ENCODE measurements at regions not wholly inside any gene's neighbourhood (a gene's known extent, or its start where the extent isn't known, plus 50 kb on each side); places are given as distances from the start of the nearest gene placed in this dataset.
"Not testable (repeated sequence)": the region's sequence is repeated elsewhere in the genome, so short reads cannot be mapped to it uniquely, and the experiment has no call there.

GRCh38 chr10:94116848-94117247 is 123.1 kb downstream of the PLCE1 start:
- Mint-ChIP-seq H3K27me3 (no peaks in the 10 kb centered on the region), H3K27ac (no peak overlapping the region), H3K4me1 (ENCODE audit: low read depth) (no peaks in the 10 kb centered on the region), H3K36me3 (ENCODE audit: insufficient read depth) (peaks cover 6% of the 10 kb centered on the region), H3K4me3 (ENCODE audit: low read depth) (no peak overlapping the region), H3K9me3 (ENCODE audit: low read depth) (peaks cover 6% of the 10 kb centered on the region)
- no peak for DNase-seq (ENCODE audit: low spot score, unreplicated experiment)
- no peak for TF ChIP-seq CTCF (IDR thresholded peaks at IDR 0.05; ENCODE audit: unreplicated experiment)

- H3K4me3 Mint-ChIP-seq (ENCODE audit: low read depth): no peak overlapping the region
- H3K27me3 Mint-ChIP-seq: no peaks in the 10 kb centered on the region
- H3K4me1 Mint-ChIP-seq (ENCODE audit: low read depth): peaks cover 20% of the 10 kb centered on the region
- H3K27ac Mint-ChIP-seq: no peak overlapping the region
- no peak for TF ChIP-seq CTCF (IDR thresholded peaks at IDR 0.05; ENCODE audit: unreplicated experiment)
- DNase-seq (ENCODE audit: low spot score, unreplicated experiment): no peak
- peaks cover 6% of the 10 kb centered on the region for H3K9me3 Mint-ChIP-seq (ENCODE audit: low read depth)
- peaks cover 2% of the 10 kb centered on the region for H3K36me3 Mint-ChIP-seq (ENCODE audit: insufficient read depth)
These were observed 128.5 kb downstream of the PLCE1 start for GRCh38 chr10:94122211-94122610.

DNA sequence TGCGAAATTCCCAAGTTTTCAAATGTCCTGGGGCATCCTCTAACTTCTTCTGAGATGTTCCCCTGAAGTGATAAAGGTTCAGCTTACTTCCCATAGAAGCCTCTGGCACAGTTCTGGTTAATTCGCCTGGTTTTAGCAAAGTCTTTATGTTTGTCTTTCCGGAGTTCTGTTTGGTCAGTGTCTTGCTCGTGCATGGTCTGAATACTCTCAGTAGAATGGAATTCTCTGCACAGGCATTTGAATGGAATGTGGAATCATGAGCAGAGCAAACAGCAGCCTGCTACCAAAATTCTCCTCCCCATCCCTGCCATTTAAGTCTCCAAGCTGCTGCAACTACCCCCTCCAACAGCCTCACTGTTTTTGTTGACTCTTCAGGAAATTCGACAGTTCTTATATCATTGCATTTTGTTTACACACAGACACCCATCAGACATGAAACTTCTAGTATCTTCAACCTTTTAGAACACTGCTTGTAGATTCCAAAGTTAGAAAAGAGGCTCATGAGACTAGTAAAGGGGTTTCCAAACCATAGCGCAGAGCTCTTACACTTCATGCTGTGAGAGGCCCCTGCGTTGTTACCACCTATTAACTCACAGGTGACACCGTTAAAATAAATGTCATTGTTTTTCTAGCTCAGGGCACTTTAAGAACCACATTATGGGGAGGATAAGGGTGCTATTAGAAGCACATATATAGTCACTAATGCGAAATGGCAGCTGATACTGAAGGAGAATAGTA is 129.7 kb downstream of the PLCE1 start:
- H3K36me3 Mint-ChIP-seq (ENCODE audit: insufficient read depth): peaks cover 2% of the 10 kb centered on the region
- peak overlapping the region; percentile 3 for H3K4me3 Mint-ChIP-seq (ENCODE audit: low read depth)
- H3K27ac Mint-ChIP-seq: peak overlapping the region; percentile 97
- peaks cover 20% of the 10 kb centered on the region for H3K4me1 Mint-ChIP-seq (ENCODE audit: low read depth)
- TF ChIP-seq CTCF (IDR thresholded peaks at IDR 0.05; ENCODE audit: unreplicated experiment): no peak
- no peaks in the 10 kb centered on the region for H3K27me3 Mint-ChIP-seq
- DNase-seq (ENCODE audit: low spot score, unreplicated experiment): no peak
- H3K9me3 Mint-ChIP-seq (ENCODE audit: low read depth): peaks cover 4% of the 10 kb centered on the region

DNA sequence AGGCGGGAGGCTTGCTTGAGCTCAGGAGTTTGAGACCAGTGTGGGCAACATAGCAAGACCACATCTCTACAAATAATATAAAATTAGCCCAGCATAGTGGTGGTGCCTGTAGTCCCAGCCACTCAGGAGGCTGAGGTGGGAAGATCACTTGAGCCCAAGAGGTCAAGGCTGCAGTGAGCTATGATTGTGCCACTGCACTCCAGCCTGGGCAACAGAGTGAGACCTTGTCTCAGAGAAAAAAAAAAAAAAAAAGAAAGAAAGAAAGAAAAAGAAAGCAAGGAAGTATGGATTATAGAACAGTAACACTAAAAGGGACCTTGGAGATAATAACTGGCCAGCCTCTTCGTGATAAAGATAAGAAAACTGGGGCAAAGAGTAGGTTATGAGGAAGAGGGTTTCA is 130.4 kb downstream of the PLCE1 start:
- not testable (repeated sequence) for DNase-seq (ENCODE audit: low spot score, unreplicated experiment); H3K9me3 Mint-ChIP-seq (ENCODE audit: low read depth); H3K27me3 Mint-ChIP-seq; H3K4me3 Mint-ChIP-seq (ENCODE audit: low read depth); H3K36me3 Mint-ChIP-seq (ENCODE audit: insufficient read depth)
- Mint-ChIP-seq H3K27ac (peak overlapping the region; percentile 97), H3K4me1 (ENCODE audit: low read depth) (peaks cover 20% of the 10 kb centered on the region)

GRCh38 chr10:94125268-94125667 is 131.5 kb downstream of the PLCE1 start:
- H3K36me3 Mint-ChIP-seq (ENCODE audit: insufficient read depth); H3K27ac Mint-ChIP-seq; DNase-seq (ENCODE audit: low spot score, unreplicated experiment); H3K4me3 Mint-ChIP-seq (ENCODE audit: low read depth); H3K27me3 Mint-ChIP-seq; H3K9me3 Mint-ChIP-seq (ENCODE audit: low read depth): not testable (repeated sequence)
- peaks cover 20% of the 10 kb centered on the region for H3K4me1 Mint-ChIP-seq (ENCODE audit: low read depth)

DNA sequence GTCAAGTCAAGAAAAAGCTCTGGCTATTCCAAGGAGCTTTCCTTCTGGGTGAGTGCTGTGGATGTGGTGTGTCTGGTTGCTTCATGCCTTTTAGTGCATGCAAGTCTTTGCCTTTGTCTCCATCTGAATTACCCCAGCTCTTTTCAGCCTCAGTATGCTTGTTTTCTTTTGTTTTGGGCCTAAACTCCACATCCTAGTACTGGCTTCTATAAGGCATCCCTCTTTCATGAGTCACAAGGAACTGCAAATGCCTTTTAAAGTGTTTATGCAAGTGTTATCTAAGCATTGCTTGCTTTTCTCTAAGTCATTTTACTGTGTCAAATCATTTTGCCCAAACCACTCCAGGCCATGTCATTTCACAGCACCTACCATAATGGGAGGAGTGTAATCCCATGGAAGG is 132.1 kb downstream of the PLCE1 start:
- no peaks in the 10 kb centered on the region for H3K27me3 Mint-ChIP-seq
- no peaks in the 10 kb centered on the region for H3K9me3 Mint-ChIP-seq (ENCODE audit: low read depth)
- H3K4me3 Mint-ChIP-seq (ENCODE audit: low read depth): no peak overlapping the region
- H3K4me1 Mint-ChIP-seq (ENCODE audit: low read depth): peaks cover 20% of the 10 kb centered on the region
- H3K27ac Mint-ChIP-seq: no peak overlapping the region
- no peak for TF ChIP-seq CTCF (IDR thresholded peaks at IDR 0.05; ENCODE audit: unreplicated experiment)
- no peaks in the 10 kb centered on the region for H3K36me3 Mint-ChIP-seq (ENCODE audit: insufficient read depth)
- DNase-seq (ENCODE audit: low spot score, unreplicated experiment): no peak
